Islet precursor cell (in vitro differentiated cells): ENCODE measurements at regions not wholly inside any gene's neighbourhood (a gene's known extent, or its start where the extent isn't known, plus 50 kb on each side); places are given as distances from the start of the nearest gene placed in this dataset.

Source experiments
- DNase-seq: peaks from one replicate; pipeline ENCODE4 v3.0.0-alpha.2; 2018

- DNase-seq = peak; percentile 72
These were observed 353.0 kb downstream of the IDS start for GRCh38 chrX:149151805-149152757.

GRCh38 chrX:149145845-149146285 is 359.2 kb downstream of the IDS start:
- DNase-seq = peak; percentile 76

- no peak for DNase-seq
These were observed 373.3 kb downstream of the IDS start for GRCh38 chrX:149131774-149132173.

GRCh38 chrX:149129767-149130166 is 375.3 kb downstream of the IDS start:
- no peak for DNase-seq

GRCh38 chrX:149124526-149125108 is 380.5 kb downstream of the IDS start:
- DNase-seq = no peak

GRCh38 chrX:149121206-149121920 is 383.7 kb downstream of the IDS start:
- DNase-seq = no peak

- no peak for DNase-seq
These were observed 384.6 kb downstream of the IDS start for GRCh38 chrX:149120459-149120858.

GRCh38 chrX:149114874-149115273 is 390.2 kb downstream of the IDS start:
- no peak for DNase-seq

GRCh38 chrX:149114001-149114400 is 391.1 kb downstream of the IDS start:
- no peak for DNase-seq

- no peak for DNase-seq
These were observed 407.3 kb downstream of the IDS start for GRCh38 chrX:149097786-149098185.

GRCh38 chrX:149092179-149092578 is 412.9 kb downstream of the IDS start:
- no peak for DNase-seq

- DNase-seq = no peak
These were observed 425.2 kb downstream of the IDS start for GRCh38 chrX:149079805-149080406.

- no peak for DNase-seq
These were observed 430.7 kb downstream of the IDS start for GRCh38 chrX:149074398-149074797.

GRCh38 chrX:149073479-149073878 is 431.6 kb downstream of the IDS start:
- DNase-seq = no peak

- DNase-seq = no peak
These were observed 435.2 kb downstream of the IDS start for GRCh38 chrX:149069899-149070298.

GRCh38 chrX:149060921-149061320 is 444.2 kb downstream of the IDS start:
- no peak for DNase-seq
